ENCODE measurements at regions not wholly inside any gene's neighbourhood (a gene's known extent, or its start where the extent isn't known, plus 50 kb on each side); places are given as distances from the start of the nearest gene placed in this dataset.

- TF ChIP-seq CTCF (IDR thresholded peaks at IDR 0.05) (no peak), EP300 (IDR thresholded peaks at IDR 0.05; ENCODE audit: low read depth) (no peak), POLR2A (IDR thresholded peaks at IDR 0.05) (no peak), POLR2AphosphoS5 (IDR thresholded peaks at IDR 0.05) (no peak)
These were observed 81.7 kb upstream of the TAF1B start for GRCh38 chr2:9761577-9761976.
